SIG-M5 treated with dmso at 0.1 percent for 504 hours (cell line): ENCODE measurements at regions not wholly inside any gene's neighbourhood (a gene's known extent, or its start where the extent isn't known, plus 50 kb on each side); places are given as distances from the start of the nearest gene placed in this dataset.
A peak's percentile ranks its signal among the peaks of the same experiment; 100 is the strongest.

Experiments
- DNase-seq: peaks from one replicate; lab custom pipeline; 2025; ENCODE audit not compliant: unreplicated experiment; lab: John Stamatoyannopoulos, UW

DNA sequence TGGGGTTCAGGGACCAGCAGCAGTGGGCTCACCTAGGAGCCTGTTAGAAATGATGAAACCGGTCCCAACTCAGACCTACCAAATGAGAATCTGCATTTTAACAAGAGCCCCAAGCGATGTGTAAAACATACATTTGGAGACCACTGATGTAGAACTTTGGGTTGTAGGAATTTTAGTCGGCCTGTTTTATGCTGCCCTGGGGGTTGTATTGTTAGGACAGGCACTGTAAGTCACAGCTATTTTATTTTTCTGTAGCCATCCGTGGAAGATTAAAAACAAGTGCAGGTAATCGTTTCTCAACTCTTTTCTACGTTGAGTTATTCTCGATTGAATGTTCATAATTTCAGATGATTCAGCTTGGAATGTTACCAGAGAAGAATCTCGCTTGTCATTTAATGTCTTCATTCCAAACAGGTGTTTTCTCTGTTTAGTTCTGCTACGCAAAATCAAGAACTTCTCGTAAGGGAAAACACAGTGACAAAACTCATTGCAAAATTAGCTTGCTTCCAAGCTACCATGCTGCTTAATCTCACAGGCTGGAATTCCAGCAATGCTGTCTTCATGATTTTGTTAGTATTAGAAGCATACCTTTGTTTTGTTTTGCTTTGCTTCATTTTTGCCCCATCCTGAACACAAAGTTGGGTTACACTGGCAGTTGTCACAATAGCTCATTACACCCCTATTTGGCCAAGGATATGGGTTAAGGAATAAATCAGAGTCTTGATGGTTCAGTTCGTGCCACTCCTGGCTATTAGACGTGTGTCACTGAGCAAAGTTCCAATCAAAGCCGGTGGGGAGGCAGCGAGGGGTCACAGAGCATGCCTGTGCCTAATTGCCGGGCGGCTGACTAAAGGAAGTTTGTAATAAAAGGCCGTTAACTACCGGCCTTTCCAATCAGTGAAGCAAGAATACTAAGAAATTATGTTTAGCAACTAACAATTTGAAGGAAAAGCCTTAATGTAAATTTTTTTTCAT is 676.9 kb downstream of the GATA3 start:
- DNase-seq = no peak

DNA sequence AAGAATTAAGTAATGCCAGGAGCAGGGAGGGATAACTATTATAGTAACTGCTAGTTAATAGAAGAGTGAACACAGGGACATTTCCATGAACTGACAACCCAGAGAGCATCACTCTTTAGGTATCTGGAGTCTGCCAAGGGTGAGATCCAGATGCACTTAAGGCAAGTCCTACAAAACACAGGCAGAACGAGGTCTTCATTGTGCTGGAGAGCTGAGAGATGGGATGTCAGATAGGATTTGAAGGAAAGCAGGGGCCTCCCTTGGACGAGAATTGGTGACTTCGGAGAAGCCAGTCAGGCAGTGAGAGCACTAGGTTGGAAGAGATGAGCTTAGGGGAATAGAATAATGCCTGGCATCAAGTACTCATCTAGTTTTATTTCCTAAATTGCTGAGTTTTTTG is 684.5 kb downstream of the GATA3 start:
- DNase-seq = no peak

DNA sequence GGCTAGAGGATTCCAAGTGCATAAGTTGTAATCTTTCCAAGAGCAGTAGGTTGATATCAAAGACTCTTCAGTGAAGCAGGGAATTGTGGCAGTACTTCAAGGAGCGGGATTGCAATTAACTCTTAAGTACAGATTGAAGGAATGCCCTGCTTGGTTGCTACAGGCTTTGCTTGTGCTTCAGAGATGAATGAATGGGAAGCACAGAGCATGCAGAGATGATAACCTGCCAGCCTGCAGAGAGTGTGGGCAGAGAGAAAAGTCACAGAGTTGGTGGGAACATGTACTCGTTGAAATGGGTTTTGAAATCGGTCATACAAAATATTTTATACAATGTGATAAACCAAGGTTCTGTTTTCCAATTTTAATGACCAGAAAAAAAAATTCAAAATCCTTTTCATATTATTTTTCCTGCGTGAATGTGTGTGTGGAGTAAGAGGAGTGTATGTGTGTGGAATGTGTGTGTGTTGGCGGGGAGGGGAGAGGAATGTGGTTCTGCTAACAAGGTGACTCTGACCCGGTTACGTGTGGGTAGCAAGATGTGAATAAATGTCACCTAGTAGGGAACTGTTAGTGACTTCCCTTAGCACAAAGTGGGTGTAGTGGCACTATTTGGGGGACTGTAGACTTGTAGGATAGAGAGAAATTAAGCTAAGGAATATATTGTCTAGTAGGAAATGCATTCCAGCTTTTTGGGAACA is 697.8 kb downstream of the GATA3 start:
- no peak for DNase-seq

DNA sequence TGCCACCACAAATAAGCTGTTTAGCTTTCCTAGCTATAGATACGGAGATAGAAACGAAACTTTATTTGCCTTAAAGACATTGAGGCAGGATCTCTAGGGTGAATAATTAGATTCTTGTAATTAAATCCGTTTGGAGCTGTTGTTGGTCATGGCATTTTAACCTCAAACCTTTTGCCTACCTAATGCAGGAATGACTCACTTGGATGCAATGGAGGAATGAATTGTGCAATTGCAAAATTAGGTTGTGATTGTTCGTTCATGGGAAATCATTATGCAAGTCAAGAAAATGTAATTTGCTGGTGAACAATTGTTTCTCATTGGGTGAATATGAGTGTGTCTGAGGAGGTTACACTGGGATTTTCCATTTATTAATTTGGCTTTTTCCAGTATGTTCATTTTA is 703.5 kb downstream of the GATA3 start:
- DNase-seq = no peak

DNA sequence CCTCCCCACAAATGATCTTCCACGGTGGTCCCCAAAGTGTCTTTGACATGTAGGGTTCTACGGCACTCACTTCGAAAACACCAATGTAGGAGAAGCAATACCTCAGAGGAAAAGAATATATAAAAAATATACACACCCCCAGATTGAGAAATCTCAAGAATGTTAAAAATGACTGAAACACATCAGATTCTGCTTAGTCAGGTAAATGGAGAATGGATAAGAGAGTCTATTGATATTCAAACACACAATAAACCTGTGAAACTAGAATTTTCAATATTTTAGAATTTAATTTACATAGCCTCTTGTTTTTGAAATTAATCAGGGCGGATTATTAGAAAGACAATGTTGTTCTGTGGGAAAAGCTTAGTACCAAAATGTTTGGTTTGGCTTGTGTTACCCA is 712.4 kb downstream of the GATA3 start:
- DNase-seq = no peak

DNA sequence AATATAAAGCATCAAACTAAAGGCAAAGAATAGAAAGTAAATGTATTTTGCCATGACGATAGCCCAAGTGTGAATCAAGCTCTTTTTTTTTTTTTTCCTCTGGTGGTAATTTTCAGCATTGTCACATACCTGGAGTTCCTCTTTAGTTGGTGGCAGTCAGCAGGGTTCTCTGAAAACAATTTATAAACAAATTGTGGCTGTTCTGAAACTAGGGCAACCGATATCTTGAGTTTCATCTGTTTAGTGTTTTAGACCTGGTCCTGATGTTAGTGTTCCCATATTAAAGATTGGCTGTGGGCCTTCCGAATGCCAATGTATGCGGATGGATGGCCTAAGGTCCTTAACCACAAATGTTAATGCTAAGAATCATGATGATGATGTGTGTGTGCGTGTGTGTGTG is 713.1 kb downstream of the GATA3 start:
- no peak for DNase-seq

DNA sequence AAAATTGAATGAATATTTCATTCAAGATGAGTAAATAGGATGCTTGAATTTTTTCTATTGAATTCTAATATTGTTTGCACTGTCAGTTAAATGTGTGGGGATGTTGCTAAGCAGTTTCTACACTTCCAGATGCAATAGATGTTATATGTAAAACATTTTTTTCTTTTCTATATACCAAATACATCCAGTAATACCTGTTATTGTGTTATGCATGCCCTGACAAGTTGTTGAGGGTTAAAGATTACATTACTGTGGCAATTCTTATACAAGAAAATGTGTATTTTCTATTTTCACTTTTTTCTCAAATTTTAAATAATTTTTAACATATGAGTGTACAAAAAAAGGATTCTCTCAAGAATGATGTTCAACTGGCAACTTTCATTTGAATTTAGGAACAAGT is 713.9 kb downstream of the GATA3 start:
- DNase-seq = no peak

DNA sequence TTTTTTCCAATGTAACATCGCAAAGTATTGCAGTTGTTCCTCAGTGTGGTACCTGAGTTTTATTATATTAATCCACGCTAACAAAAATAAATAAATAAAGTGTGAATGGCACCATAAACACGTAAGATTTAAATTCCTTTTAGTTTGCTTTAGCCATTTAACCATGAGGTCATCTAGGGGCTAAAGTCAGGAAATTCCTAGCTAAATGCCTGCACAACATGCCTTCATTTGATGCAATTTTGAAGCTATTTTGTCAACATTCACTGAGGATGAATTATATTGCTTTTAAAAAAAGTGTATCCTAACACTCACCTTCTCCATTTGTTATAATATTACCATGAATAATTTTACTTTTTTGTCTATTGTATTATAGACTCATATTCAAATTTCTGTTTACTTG is 714.4 kb downstream of the GATA3 start:
- DNase-seq = no peak

DNA sequence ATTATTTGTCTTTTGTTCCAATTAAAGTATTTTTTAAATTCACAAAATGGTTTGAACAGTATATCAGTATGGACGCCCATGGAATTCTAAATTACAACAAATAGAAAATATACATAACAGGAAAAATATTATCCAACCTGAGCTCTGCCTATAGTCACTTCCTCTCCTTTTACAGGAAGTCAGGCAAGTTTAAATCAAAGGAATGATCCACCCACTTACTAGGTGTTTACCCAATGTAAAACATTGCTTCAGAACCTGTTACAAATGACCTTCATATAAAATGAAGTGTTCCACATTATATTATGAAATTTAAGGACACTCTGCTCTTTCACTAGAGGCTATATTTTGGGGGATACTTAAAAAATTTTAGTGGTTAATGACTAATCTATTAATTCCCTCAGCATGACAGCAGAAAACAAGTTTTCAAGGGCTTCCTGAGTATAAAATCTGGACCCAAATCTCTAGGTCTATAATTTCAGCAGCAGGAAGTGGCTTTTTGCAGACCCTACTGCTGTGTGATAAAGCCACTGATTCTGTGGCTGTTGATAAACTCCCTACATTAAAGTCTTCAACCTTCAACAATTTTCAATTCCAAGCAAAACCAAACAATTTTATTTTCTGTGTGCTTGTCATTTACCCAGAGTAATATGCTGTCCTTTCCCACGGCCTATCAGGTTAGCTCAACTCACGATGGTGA is 722.6 kb downstream of the GATA3 start:
- DNase-seq = no peak

DNA sequence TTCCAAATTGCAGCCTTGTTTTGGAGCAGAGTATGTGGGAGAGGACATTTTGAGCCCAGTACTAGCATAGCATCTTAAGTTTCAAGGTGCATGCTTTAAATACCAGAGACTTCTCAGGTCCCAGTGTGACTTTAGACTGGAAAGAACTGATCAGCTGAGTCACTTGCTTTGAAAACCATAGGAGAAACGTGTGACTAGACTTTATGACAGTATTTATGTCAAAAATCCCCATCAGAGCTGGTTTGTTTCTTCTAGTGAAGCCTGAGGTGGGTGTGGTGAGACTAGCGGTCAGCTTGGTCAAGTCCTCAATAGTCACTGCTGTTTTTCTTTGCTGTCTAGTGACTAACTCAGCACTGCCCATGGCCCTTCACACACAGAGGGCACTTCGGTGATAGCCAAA is 724.2 kb downstream of the GATA3 start:
- DNase-seq = no peak

DNA sequence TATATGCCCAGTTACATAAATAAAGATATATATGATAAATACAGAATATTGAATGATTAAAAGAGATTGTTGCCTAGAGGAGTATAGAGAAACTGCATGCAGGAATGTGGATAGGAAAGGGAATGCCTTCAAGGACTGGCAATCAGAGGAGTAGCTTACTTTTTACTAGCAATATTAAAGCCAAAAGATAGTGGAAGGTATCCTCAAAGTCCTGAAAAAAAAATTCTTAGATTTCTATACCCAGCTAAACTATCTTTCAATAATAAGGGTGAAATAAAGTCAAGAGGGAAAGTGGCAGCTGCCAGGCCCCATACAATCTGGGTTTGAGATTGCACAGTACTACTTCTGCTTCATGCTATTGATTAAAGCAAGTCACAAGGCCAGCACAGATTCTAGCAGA is 733.2 kb downstream of the GATA3 start:
- DNase-seq = no peak

DNA sequence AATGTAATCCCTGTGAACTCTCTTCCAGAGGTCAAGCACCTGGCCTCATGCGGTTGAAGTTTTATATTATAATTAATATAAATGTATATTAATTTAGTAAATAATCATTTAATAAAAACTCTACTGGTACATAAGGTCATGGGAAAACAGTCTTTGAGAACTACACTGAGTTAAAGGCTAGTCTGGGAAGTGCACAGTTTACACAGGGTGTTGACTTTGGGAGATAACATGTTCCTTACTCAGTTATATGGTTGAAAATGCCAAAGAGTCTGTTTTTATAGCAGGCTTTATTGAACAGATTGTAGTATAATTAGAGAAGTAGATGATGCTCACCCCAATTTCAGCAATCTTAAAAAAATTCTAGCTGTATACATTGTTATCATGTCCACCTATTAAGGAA is 735.9 kb downstream of the GATA3 start:
- DNase-seq = peak; percentile 24

DNA sequence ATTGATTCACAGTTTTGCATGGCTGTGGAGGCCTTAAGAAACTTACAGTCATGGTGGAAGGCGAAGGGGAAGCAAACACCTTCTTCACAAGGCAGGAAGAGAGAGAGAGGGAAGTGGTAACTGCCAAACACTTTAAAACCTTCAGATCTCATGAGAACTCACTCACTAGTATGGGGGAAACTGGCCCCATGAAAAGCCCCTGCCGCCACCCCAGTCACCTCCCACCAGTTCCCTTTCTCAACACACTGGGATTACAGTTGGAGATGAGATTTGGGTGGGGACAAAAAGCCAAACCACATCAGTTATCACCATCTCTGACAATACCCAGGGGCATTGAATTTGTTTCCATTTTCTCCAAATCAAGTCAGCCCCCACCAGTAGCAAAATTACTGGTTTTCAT is 740.4 kb downstream of the GATA3 start:
- DNase-seq = no peak

DNA sequence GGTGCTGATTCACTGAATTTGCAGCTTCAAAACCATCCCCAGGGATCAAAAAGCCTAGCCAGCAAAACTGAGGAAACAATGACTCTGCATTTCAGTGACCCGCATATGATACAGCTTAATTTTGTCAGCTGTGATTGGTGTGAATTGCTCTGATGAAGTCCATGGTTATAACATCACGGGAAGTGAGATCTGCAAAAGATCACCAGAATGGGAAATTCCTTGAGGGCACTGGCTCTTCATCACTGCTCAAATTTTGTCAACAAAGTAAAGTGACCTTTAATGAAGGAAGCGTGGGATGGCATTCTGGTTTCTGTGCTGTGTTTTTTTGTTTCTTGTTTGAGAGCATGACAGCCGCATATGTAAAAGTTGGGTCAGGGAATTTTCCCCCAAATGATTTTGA is 745.9 kb downstream of the GATA3 start:
- DNase-seq = no peak

DNA sequence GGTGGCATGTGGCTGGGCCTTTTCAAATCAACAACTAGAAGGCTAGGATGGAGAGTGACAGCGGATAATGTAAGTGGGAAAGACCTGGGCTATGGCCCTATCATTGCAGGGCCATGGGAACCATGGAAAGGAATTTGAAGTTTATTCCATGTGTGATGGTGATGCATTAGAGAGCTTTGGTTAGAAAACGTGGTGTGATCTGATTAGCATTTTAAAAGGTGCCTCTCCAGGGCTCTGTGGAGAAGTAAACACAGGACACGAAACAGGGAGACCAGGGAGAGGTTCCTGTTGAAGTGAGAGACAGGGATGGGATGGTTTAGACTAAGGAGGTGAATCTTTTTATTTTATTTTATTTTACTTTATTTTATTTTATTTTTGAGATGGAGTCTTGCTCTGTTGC is 749.5 kb downstream of the GATA3 start:
- DNase-seq = no peak

DNA sequence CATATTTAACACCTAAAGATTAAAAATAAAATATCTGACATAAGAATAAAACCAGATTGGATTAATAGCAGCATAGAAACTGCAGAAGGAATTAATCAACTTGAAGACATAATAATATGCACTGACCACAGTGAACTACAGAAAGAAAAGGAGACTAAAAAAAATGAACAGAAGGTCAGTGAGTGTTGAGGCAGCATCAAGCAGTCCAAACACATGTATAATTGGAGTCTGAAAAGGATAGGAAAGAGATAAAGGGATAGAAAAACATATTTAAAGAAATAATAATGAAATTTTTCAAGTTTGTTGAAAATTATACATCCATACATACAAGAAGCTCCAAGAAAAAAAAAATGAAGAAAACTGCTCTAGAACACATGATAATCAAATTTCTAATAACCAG is 756.2 kb downstream of the GATA3 start:
- DNase-seq = no peak

DNA sequence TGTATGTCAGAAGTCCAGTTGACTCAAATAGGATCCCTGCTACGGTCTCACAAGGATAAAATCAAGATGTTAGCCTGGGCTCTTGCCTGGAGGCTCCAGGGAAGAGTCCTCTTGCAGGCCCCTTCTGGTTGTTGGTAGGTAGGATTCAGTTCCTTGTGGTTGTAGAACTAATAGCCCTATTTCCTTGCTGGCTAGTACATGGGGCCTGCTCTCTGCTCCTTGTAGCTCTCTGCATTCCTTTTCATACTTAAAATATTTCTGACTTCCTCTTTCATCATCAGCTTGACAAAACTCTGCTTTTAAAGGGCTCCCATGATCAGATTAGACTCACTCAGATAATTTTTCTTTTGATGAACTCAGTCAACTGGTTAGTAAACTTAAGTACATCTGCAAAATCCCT is 756.7 kb downstream of the GATA3 start:
- DNase-seq = no peak

DNA sequence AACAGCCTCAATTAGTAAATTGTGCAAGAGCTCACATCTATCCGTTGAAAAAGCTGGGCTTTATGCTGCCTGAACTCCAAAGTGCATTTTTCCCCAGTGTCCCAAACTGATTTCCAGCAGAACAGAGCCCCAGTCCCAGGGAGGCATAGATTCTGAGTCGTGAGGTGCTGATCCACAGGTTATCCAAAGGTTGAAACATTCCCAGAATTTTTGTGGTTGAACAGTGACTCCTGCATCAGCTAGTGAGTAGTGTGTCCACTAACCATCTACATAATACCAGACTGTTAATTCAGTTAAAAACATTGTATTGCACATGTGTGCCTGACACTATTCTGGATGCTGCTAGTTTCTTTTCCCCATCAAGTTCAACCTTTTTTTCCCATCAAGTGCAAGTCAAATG is 761.5 kb downstream of the GATA3 start:
- DNase-seq = no peak

DNA sequence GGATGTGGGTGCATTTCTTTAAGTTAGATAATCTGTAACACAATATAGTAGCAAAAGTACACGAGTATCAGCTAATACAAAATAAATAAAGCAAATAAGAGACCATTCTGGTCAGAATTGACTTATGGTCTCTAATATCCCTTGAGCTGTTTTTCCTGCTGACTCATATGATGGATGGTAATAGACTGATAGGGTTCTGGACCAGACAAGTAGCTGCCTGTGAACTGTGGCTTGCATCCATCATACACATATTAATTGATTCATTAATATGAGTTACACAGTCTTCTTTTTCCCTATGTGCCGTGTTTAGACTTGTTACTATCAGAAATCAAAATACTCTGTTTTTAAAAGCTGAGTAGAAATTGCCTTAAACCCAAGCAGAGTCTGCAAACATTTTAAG is 762.8 kb downstream of the GATA3 start:
- no peak for DNase-seq

DNA sequence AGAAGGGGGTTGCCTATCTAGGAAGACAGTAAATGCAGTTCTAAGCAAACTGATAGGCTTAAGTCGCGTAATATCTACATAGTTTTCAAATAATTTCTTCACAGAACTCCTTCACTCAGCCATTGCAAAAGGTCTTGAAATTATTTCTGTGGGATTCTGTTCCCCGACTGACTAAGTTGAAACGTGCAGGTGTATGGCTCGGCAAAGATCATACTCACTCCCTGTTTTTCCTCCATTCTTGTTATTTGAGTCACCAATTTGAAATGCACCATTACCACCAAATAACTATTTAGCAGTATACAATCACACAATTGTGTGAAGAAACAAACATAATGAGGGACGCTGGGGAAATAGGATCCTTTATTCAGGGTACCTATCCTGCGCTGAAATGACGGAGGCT is 771.1 kb downstream of the GATA3 start:
- DNase-seq = no peak

DNA sequence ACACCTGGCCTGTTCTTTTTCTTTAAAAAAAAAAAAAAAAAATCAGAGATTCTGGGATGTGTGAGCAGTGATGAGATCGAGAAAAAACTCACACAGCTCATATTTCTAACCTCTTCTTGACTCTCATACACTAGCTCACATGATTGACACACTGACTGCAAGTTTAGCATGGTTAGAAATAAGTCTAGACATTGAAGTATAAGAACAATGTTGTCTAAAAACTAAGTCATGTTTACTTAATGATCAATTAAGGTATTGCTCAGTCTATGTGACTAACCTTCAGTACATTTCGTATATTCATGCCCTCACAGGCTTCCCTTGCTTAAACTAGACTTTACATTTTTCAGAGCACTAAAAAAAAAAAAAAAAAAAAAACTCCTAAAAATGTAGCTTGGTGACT is 775.1 kb downstream of the GATA3 start:
- DNase-seq = peak; percentile 2

DNA sequence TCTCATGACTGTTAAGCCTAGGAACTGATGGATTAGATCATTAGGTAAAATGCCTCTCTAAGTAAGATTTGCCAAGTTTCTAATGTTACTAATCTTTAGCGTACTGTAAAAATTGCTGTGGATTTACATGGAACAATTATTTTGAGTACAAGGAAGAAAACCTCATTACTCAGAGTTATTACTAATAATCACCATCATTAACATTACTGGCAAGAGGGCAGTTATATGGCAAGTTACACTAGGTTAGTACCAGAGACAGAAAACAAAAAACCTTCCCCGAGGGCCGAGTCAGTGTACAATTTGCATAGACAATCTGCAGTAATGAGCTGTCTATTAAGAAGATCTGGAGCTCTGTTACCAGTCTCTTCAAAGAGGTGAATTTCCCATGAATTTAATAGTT is 775.6 kb downstream of the GATA3 start:
- DNase-seq = no peak
